ENCODE measurements at regions not wholly inside any gene's neighbourhood (a gene's known extent, or its start where the extent isn't known, plus 50 kb on each side); places are given as distances from the start of the nearest gene placed in this dataset.

DNA sequence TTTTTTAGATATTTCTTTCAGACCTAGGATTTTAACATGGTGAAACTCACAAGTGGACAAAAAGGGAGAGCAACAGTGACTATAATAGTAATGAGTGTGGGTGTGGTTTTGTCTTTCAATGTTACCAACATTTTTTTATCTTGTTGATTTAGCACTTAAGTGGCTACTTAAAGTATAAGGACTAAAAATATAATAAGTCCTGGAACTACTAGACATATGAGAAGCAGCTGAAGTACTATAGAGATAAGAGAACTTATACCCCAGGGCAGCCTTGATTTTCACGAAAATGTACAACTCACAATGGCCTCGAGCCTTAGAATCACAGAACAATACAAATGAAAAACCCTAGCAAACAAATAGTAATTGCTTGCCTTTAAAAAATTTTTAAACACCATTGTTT lies 1151.8 kb downstream of the TYW1 start:
- no peak overlapping the region for H4K91ac ChIP-seq (ENCODE audit: insufficient read depth, low read depth, low read length)
- H4K20me1 ChIP-seq (ENCODE audit: insufficient read depth, low read length) = no peaks in the 10 kb centered on the region
- no peaks in the 10 kb centered on the region for H3K27me3 ChIP-seq (ENCODE audit: control insufficient read depth, insufficient read depth, low read length)
- H3K9ac ChIP-seq (ENCODE audit: low read depth, low read length) = no peak overlapping the region
- no peak overlapping the region for H2BK20ac ChIP-seq (ENCODE audit: low read depth, low read length)
- no peak overlapping the region for H2AK5ac ChIP-seq (ENCODE audit: low read depth, low read length)
- no peak overlapping the region for H3K4me3 ChIP-seq (ENCODE audit: insufficient read depth, low read depth, low read length)
- H3K79me1 ChIP-seq (ENCODE audit: low read depth in 1 of 2, low read length in 2 of 2) = no peaks in the 10 kb centered on the region
- intact Hi-C loops (cut with micrococcal nuclease) (no loop called here), in situ Hi-C loops (cut with MboI; ENCODE audit: low sequenced_read_pairs) (no loop called here), dilution Hi-C loops (cut with HindIII; ENCODE audit: low sequenced_read_pairs, unreplicated experiment) (no loop called here)
- no peak overlapping the region for H3K4ac ChIP-seq (ENCODE audit: low read depth, low read length)
- no peak overlapping the region for H3K18ac ChIP-seq (ENCODE audit: low read depth, low read length)
- no peak overlapping the region for H2AFZ ChIP-seq (replicated peaks; ENCODE audit: low read length, poor library complexity)
- no peak overlapping the region for H4K5ac ChIP-seq (ENCODE audit: low read depth, low read length)
- H2BK15ac ChIP-seq (ENCODE audit: low read depth, low read length) = no peak overlapping the region
- no peak overlapping the region for H2AK9ac ChIP-seq (replicated peaks; ENCODE audit: low read depth, low read length, poor library complexity)
- H3K23ac ChIP-seq (ENCODE audit: low read depth, low read length) = no peak overlapping the region
- no peaks in the 10 kb centered on the region for H3K9me1 ChIP-seq (ENCODE audit: insufficient read depth, low read length)
- H2BK5ac ChIP-seq (ENCODE audit: low read depth, low read length, poor library complexity, severe bottlenecking) = no peak overlapping the region
- no peak overlapping the region for H3K56ac ChIP-seq (ENCODE audit: extremely low read depth, insufficient read depth, low read length)
- H3K4me1 ChIP-seq (ENCODE audit: control insufficient read depth, insufficient read depth, low read length) = no peaks in the 10 kb centered on the region
- whole genome bisulfite sequencing, 2 experiments (ENCODE audit: extremely low coverage in 2 of 2, insufficient read length in 1 of 2) = no CpG with 5 or more reads among the region's 2 CpGs
- ATAC-seq (ENCODE audit: low read depth) (no peak), DNase-seq (no peak)
- H3K27ac ChIP-seq (ENCODE audit: insufficient read depth, low read length) = no peak overlapping the region
- no peak overlapping the region for H3K4me2 ChIP-seq (ENCODE audit: low read depth, low read length)
- no peak overlapping the region for H3K14ac ChIP-seq (replicated peaks; ENCODE audit: low read depth, low read length)
- no peak for TF ChIP-seq BHLHE40 (IDR thresholded peaks at IDR 0.05; ENCODE audit: low read depth, low read length)
- no peak for TF ChIP-seq POLR2A (IDR thresholded peaks at IDR 0.05; ENCODE audit: low read depth, low read length)
- no peak for TF ChIP-seq SMC3 (IDR thresholded peaks at IDR 0.05; ENCODE audit: low read depth, low read length)
- TF ChIP-seq MXI1 (IDR thresholded peaks at IDR 0.05; ENCODE audit: borderline replicate concordance, low read depth, low read length) = no peak
- TF ChIP-seq MAFK (IDR thresholded peaks at IDR 0.05; ENCODE audit: low read depth, low read length) = no peak
- no peak for TF ChIP-seq NFE2L2 (IDR thresholded peaks at IDR 0.05; ENCODE audit: low read depth, low read length)
- TF ChIP-seq RCOR1 (IDR thresholded peaks at IDR 0.05; ENCODE audit: insufficient replicate concordance, low read length) = no peak
- TF ChIP-seq CHD1 (IDR thresholded peaks at IDR 0.05; ENCODE audit: low read depth, low read length) = no peak
- TF ChIP-seq, protein P1, sequence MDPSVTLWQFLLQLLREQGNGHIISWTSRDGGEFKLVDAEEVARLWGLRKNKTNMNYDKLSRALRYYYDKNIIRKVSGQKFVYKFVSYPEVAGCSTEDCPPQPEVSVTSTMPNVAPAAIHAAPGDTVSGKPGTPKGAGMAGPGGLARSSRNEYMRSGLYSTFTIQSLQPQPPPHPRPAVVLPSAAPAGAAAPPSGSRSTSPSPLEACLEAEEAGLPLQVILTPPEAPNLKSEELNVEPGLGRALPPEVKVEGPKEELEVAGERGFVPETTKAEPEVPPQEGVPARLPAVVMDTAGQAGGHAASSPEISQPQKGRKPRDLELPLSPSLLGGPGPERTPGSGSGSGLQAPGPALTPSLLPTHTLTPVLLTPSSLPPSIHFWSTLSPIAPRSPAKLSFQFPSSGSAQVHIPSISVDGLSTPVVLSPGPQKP (IDR thresholded peaks at IDR 0.05; ENCODE audit: borderline replicate concordance, low read depth, low read length) = no peak
- TF ChIP-seq RFX5 (IDR thresholded peaks at IDR 0.05; ENCODE audit: low read depth, low read length) = no peak
- TF ChIP-seq, protein P2, sequence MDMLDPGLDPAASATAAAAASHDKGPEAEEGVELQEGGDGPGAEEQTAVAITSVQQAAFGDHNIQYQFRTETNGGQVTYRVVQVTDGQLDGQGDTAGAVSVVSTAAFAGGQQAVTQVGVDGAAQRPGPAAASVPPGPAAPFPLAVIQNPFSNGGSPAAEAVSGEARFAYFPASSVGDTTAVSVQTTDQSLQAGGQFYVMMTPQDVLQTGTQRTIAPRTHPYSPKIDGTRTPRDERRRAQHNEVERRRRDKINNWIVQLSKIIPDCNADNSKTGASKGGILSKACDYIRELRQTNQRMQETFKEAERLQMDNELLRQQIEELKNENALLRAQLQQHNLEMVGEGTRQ (IDR thresholded peaks at IDR 0.05; ENCODE audit: low read depth, low read length) = no peak
- TF ChIP-seq FOS (IDR thresholded peaks at IDR 0.05; ENCODE audit: low read depth, low read length) = no peak
- TF ChIP-seq MAZ (IDR thresholded peaks at IDR 0.05; ENCODE audit: borderline replicate concordance, low read depth, low read length) = no peak
- no peak for TF ChIP-seq CEBPB (IDR thresholded peaks at IDR 0.05; ENCODE audit: low read depth, low read length)
- TF ChIP-seq, protein P3, sequence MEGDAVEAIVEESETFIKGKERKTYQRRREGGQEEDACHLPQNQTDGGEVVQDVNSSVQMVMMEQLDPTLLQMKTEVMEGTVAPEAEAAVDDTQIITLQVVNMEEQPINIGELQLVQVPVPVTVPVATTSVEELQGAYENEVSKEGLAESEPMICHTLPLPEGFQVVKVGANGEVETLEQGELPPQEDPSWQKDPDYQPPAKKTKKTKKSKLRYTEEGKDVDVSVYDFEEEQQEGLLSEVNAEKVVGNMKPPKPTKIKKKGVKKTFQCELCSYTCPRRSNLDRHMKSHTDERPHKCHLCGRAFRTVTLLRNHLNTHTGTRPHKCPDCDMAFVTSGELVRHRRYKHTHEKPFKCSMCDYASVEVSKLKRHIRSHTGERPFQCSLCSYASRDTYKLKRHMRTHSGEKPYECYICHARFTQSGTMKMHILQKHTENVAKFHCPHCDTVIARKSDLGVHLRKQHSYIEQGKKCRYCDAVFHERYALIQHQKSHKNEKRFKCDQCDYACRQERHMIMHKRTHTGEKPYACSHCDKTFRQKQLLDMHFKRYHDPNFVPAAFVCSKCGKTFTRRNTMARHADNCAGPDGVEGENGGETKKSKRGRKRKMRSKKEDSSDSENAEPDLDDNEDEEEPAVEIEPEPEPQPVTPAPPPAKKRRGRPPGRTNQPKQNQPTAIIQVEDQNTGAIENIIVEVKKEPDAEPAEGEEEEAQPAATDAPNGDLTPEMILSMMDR (conservative IDR thresholded peaks at IDR 0.05; ENCODE audit: low read depth, low read length) = no peak
- H4K8ac ChIP-seq (ENCODE audit: low read depth in 2 of 2, low read length in 2 of 2) = no peak overlapping the region
- peaks cover 7% of the 10 kb centered on the region for H3K9me3 ChIP-seq (ENCODE audit: control insufficient read depth, insufficient read depth, low read length)
- POLR2A ChIA-PET (ENCODE audit: unreplicated experiment) = no interaction called here
- CTCF ChIA-PET = no interaction called here
- H2BK120ac ChIP-seq (ENCODE audit: low read depth, low read length) = no peak overlapping the region
- BruUV-seq (replicated peaks) = no TSS peak
- no peaks in the 10 kb centered on the region for H3K36me3 ChIP-seq (ENCODE audit: control insufficient read depth, insufficient read depth, low read length)

Measured in IMR-90 (cell line).